Pancreas (tissue), 10 donors: ENCODE measurements at regions not wholly inside any gene's neighbourhood (a gene's known extent, or its start where the extent isn't known, plus 50 kb on each side); places are given as distances from the start of the nearest gene placed in this dataset.

ENCODE experiments used
- ATAC-seq, 4 donors: fragments of 200-7000 bp; cut with Tn5 transposase; one replicate each; pipeline versions ENCODE4 v1.8.0 to v1.9.1; 2020; ENCODE audit warnings: mild to moderate bottlenecking in 4 of 4, moderate library complexity in 4 of 4
- DNase-seq, 6 donors: peaks; one replicate each; pipeline ENCODE4 v3.0.0-alpha.2; 2020
- FAIRE-seq: peaks from 2 replicates; lab custom pipeline; 2012; peaks lifted over from hg19 to GRCh38; lab: Jason Lieb, UNC
- H3K27ac ChIP-seq, 4 donors: fragments of 200-600 bp; sonication (generic); 1 replicate in 3 of 4; 2 replicates in 1 of 4; pipeline versions ENCODE4 v1.5.0 to v1.8.0; 2020
- H3K27me3 ChIP-seq, 4 donors: fragments of 200-600 bp; one replicate each; pipeline ENCODE4 v1.8.0; 2021
- H3K36me3 ChIP-seq, 3 donors: fragments of 200-600 bp; sonication (generic) in 1 of 3; one replicate each; pipeline versions ENCODE4 v1.5.0 to v1.8.0; 2020 to 2021
- H3K4me1 ChIP-seq, 3 donors: fragments of 200-600 bp; one replicate each; pipeline ENCODE4 v1.8.0; 2021
- H3K4me3 ChIP-seq, 4 donors: fragments of 200-600 bp; sonication (generic) in 2 of 4; one replicate each; pipeline versions ENCODE4 v1.5.0 to v1.8.0; 2020 to 2021
- H3K9me3 ChIP-seq, 4 donors: fragments of 200-600 bp; one replicate each; pipeline ENCODE4 v1.8.0; 2021
- CTCF ChIP-seq, 4 donors: fragments of 200-600 bp; sonication (generic) in 3 of 4; IDR thresholded peaks; one replicate each; pipeline versions ENCODE4 v1.5.0 to v1.8.0; 2021; ENCODE audit warnings: antibody characterized with exemption in 4 of 4
- WGBS, 2 donors: extraction: QIAGEN DNeasy Blood & Tissue Kit; methylation state at CpG; one replicate each; pipeline ENCODE4 v1.1.7; 2013; 5-methylcytosine and 5-hydroxymethylcytosine counted together
- intact Hi-C, 3 donors: fragments of 100-400 bp; cut with DNase I; formaldehyde crosslinking; loops; one replicate each; pipeline versions ENCODE4 v1.11.1 to v1.14.2; 2022
- donor health status: healthy with polysubstance abuse.
- donor health status: DM: no; HTN: no; CAD: no; lungs with moderate emphysema.
- donor health status: DM: no; HTN: no; CAD: no.
- donor health status: control.
- donor health status: control.
- donor health status: Bipolar disorder and iron deficiency.
- donor health status: DM: yes; HTN: yes; CAD: no.
- donor health status: DM: no; HTN: no; CAD: no.
- donor health status: DM: no; HTN: no; CAD: no.
- donor health status: DM: yes; HTN: yes; CAD: no.

GRCh38 chr2:217328622-217328978 is 468.7 kb upstream of the TNP1 start:
- H3K4me3 ChIP-seq: no peak overlapping the region
- no peaks in the 10 kb centered on the region for H3K27me3 ChIP-seq
- no peak for ATAC-seq
- no peak overlapping the region for H3K27ac ChIP-seq
- DNase-seq: no peak
- no peaks in the 10 kb centered on the region for H3K9me3 ChIP-seq
- WGBS, 2 donors: 82 to 87% methylated on average over 2 of the region's 2 CpGs
- intact Hi-C loops: no loop called here
- FAIRE-seq: no peak
- no peaks in the 10 kb centered on the region for H3K4me1 ChIP-seq
- TF ChIP-seq CTCF (IDR thresholded peaks at IDR 0.05): no peak
- H3K36me3 ChIP-seq: no peaks in the 10 kb centered on the region

GRCh38 chr2:217327953-217328621 is 468.2 kb upstream of the TNP1 start:
- no peaks in the 10 kb centered on the region for H3K4me1 ChIP-seq
- DNase-seq (no peak), FAIRE-seq (no peak), ATAC-seq (no peak)
- intact Hi-C loops: no loop called here
- H3K9me3 ChIP-seq: no peaks in the 10 kb centered on the region
- H3K36me3 ChIP-seq: no peaks in the 10 kb centered on the region
- H3K27ac ChIP-seq: no peak overlapping the region
- no peak for TF ChIP-seq CTCF (IDR thresholded peaks at IDR 0.05)
- 92% methylated on average over 3 of the region's 3 CpGs for WGBS, 2 donors
- H3K4me3 ChIP-seq: no peak overlapping the region
- no peaks in the 10 kb centered on the region for H3K27me3 ChIP-seq

GRCh38 chr2:217326238-217327022 is 466.6 kb upstream of the TNP1 start:
- no peak for TF ChIP-seq CTCF (IDR thresholded peaks at IDR 0.05)
- 34 to 44% methylated on average over 1 of the region's 1 CpG for WGBS, 2 donors
- ATAC-seq: no peak
- Histone ChIP-seq H3K4me3 (no peak overlapping the region), H3K36me3 (no peaks in the 10 kb centered on the region), H3K27ac (no peak overlapping the region), H3K9me3 (no peaks in the 10 kb centered on the region), H3K4me1 (no peaks in the 10 kb centered on the region), H3K27me3 (no peaks in the 10 kb centered on the region)
- intact Hi-C loops: no loop called here
- no peak for FAIRE-seq
- no peak for DNase-seq

GRCh38 chr2:217325816-217326215 is 466.0 kb upstream of the TNP1 start:
- Histone ChIP-seq H3K4me3 (no peak overlapping the region), H3K36me3 (no peaks in the 10 kb centered on the region), H3K27me3 (no peaks in the 10 kb centered on the region), H3K27ac (no peak overlapping the region), H3K9me3 (no peaks in the 10 kb centered on the region), H3K4me1 (no peaks in the 10 kb centered on the region)
- intact Hi-C loops: no loop called here
- TF ChIP-seq CTCF (IDR thresholded peaks at IDR 0.05): no peak
- DNase-seq (no peak), FAIRE-seq (no peak), ATAC-seq (no peak)
- 50 to 61% methylated on average over 2 of the region's 2 CpGs for WGBS, 2 donors

- Histone ChIP-seq H3K36me3 (no peaks in the 10 kb centered on the region), H3K27me3 (no peaks in the 10 kb centered on the region), H3K27ac (no peak overlapping the region), H3K4me1 (no peaks in the 10 kb centered on the region), H3K4me3 (no peak overlapping the region), H3K9me3 (no peaks in the 10 kb centered on the region)
- no peak for DNase-seq
- ATAC-seq: no peak
- FAIRE-seq: no peak
- 55 to 71% methylated on average over 2 of the region's 2 CpGs for whole genome bisulfite sequencing, 2 donors
- intact Hi-C loops: no loop called here
- no peak for TF ChIP-seq CTCF (IDR thresholded peaks at IDR 0.05)
These were observed 465.4 kb upstream of the TNP1 start for GRCh38 chr2:217325251-217325650.
